PFSK-1 (cell line): ENCODE measurements at regions not wholly inside any gene's neighbourhood (a gene's known extent, or its start where the extent isn't known, plus 50 kb on each side); places are given as distances from the start of the nearest gene placed in this dataset.

Source experiments
- POLR2AphosphoS5 ChIP-seq: IDR thresholded peaks from 2 replicates; pipeline ENCODE4 v1.6.1; 2012; ENCODE audit warnings: low read depth, mild to moderate bottlenecking, control low read depth, low read length, moderate library complexity
- SIN3A ChIP-seq: IDR thresholded peaks from 2 replicates; pipeline ENCODE4 v1.6.1; 2012; ENCODE audit warnings: mild to moderate bottlenecking, low read length, moderate library complexity, borderline replicate concordance; ENCODE audit not compliant: insufficient read depth
- TAF1 ChIP-seq: IDR thresholded peaks from 2 replicates; pipeline ENCODE4 v1.6.1; 2012; ENCODE audit warnings: low read length, control low read depth, borderline replicate concordance; ENCODE audit not compliant: insufficient read depth
- TF ChIP-seq, protein P1 (sequence below), 2 experiments: IDR thresholded peaks; 2 replicates each; pipeline versions ENCODE4 v1.6.1 to v1.8.0; 2011 to 2012; ENCODE audit warnings: low read depth in 2 of 2, low read length in 2 of 2, control low read depth in 1 of 2, inconsistent platforms in 1 of 2, mild to moderate bottlenecking in 1 of 2, moderate library complexity in 1 of 2; ENCODE audit not compliant: insufficient read depth in 1 of 2

DNA sequence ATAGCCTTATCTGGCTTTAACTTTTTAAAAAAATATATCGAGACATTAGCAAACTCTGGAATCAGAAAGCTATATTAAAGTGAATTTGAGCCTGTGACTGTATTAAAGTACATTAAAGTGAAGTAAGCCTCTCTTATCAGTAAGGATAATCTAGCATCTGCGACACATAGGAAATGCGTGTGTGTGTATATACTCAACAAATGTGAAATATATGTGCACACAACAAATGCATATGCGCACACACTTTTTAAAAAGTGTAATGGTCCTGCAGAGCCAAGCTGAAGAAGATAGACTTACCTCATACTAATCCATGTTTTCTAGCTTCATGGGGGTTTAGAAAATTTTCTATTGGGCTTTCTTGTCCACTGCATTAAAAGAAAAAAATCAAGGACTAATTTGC, 437.1 kb downstream of the ZIC1 start:
- TF ChIP-seq POLR2AphosphoS5 (no peak), SIN3A (no peak), TAF1 (no peak)
- TF ChIP-seq, protein P1, sequence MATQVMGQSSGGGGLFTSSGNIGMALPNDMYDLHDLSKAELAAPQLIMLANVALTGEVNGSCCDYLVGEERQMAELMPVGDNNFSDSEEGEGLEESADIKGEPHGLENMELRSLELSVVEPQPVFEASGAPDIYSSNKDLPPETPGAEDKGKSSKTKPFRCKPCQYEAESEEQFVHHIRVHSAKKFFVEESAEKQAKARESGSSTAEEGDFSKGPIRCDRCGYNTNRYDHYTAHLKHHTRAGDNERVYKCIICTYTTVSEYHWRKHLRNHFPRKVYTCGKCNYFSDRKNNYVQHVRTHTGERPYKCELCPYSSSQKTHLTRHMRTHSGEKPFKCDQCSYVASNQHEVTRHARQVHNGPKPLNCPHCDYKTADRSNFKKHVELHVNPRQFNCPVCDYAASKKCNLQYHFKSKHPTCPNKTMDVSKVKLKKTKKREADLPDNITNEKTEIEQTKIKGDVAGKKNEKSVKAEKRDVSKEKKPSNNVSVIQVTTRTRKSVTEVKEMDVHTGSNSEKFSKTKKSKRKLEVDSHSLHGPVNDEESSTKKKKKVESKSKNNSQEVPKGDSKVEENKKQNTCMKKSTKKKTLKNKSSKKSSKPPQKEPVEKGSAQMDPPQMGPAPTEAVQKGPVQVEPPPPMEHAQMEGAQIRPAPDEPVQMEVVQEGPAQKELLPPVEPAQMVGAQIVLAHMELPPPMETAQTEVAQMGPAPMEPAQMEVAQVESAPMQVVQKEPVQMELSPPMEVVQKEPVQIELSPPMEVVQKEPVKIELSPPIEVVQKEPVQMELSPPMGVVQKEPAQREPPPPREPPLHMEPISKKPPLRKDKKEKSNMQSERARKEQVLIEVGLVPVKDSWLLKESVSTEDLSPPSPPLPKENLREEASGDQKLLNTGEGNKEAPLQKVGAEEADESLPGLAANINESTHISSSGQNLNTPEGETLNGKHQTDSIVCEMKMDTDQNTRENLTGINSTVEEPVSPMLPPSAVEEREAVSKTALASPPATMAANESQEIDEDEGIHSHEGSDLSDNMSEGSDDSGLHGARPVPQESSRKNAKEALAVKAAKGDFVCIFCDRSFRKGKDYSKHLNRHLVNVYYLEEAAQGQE (IDR thresholded peaks at IDR 0.05; ENCODE audit: insufficient read depth in 1 of 2, low read depth in 2 of 2, low read length in 2 of 2): no peak
